Nephron progenitor cell (in vitro differentiated cells): ENCODE measurements at regions not wholly inside any gene's neighbourhood (a gene's known extent, or its start where the extent isn't known, plus 50 kb on each side); places are given as distances from the start of the nearest gene placed in this dataset.
"Not testable (repeated sequence)": the region's sequence is repeated elsewhere in the genome, so short reads cannot be mapped to it uniquely, and the experiment has no call there.

Source experiments
- DNase-seq: peaks from one replicate; pipeline ENCODE4 v3.0.0; 2021
- H3K27ac Mint-ChIP-seq: 2 replicates; pipeline ENCODE4 v1.8.0; 2021; ENCODE audit warnings: mild to moderate bottlenecking, moderate library complexity, mixed read lengths
- H3K27me3 Mint-ChIP-seq: 2 replicates; pipeline ENCODE4 v1.8.0; 2021; ENCODE audit warnings: mild to moderate bottlenecking, low read depth, mixed read lengths; ENCODE audit not compliant: poor library complexity
- H3K36me3 Mint-ChIP-seq: 2 replicates; pipeline ENCODE4 v1.8.0; 2021; ENCODE audit warnings: low read depth, mixed read lengths
- H3K4me1 Mint-ChIP-seq: 2 replicates; pipeline ENCODE4 v1.8.0; 2021; ENCODE audit warnings: mixed read lengths
- H3K4me3 Mint-ChIP-seq: 2 replicates; pipeline ENCODE4 v1.8.0; 2021; ENCODE audit warnings: mild to moderate bottlenecking, moderate library complexity, mixed read lengths
- H3K9me3 Mint-ChIP-seq: 2 replicates; pipeline ENCODE4 v1.8.0; 2021; ENCODE audit warnings: mild to moderate bottlenecking, moderate library complexity, mixed read lengths
- CTCF ChIP-seq: fragments of 200-600 bp; sonication (generic); IDR thresholded peaks from 2 replicates; pipeline ENCODE4 v1.5.0; 2021; ENCODE audit warnings: antibody characterized with exemption

GRCh38 chr4:134934036-134934808, 732.6 kb upstream of the PABPC4L start:
- Mint-ChIP-seq H3K4me1 (no peaks in the 10 kb centered on the region), H3K4me3 (no peak overlapping the region), H3K27me3 (peaks cover 2% of the 10 kb centered on the region), H3K9me3 (no peaks in the 10 kb centered on the region), H3K36me3 (no peaks in the 10 kb centered on the region), H3K27ac (no peak overlapping the region)
- DNase-seq: no peak
- TF ChIP-seq CTCF: no peak

- H3K4me3 Mint-ChIP-seq: no peak overlapping the region
- no peaks in the 10 kb centered on the region for H3K4me1 Mint-ChIP-seq
- H3K27me3 Mint-ChIP-seq: peaks cover 6% of the 10 kb centered on the region
- DNase-seq: no peak
- H3K27ac Mint-ChIP-seq: no peak overlapping the region
- no peaks in the 10 kb centered on the region for H3K36me3 Mint-ChIP-seq
- TF ChIP-seq CTCF: no peak
- H3K9me3 Mint-ChIP-seq: no peaks in the 10 kb centered on the region
Measured at GRCh38 chr4:134915355-134915754, 713.8 kb upstream of the PABPC4L start.

- not testable (repeated sequence) for H3K27ac Mint-ChIP-seq, H3K4me3 Mint-ChIP-seq, H3K27me3 Mint-ChIP-seq, H3K9me3 Mint-ChIP-seq, H3K36me3 Mint-ChIP-seq, H3K4me1 Mint-ChIP-seq, DNase-seq
Measured at GRCh38 chr4:134914250-134914649, 712.7 kb upstream of the PABPC4L start.

GRCh38 chr4:134911941-134912340, 710.4 kb upstream of the PABPC4L start:
- TF ChIP-seq CTCF: no peak
- Mint-ChIP-seq H3K9me3 (no peaks in the 10 kb centered on the region), H3K4me3 (no peak overlapping the region), H3K4me1 (no peaks in the 10 kb centered on the region), H3K36me3 (no peaks in the 10 kb centered on the region), H3K27me3 (peaks cover 5% of the 10 kb centered on the region), H3K27ac (no peak overlapping the region)
- DNase-seq: no peak

- no peaks in the 10 kb centered on the region for H3K27me3 Mint-ChIP-seq
- peak; percentile 15 for DNase-seq
- peak; percentile 46 for TF ChIP-seq CTCF
- H3K27ac Mint-ChIP-seq: no peak overlapping the region
- no peaks in the 10 kb centered on the region for H3K9me3 Mint-ChIP-seq
- no peak overlapping the region for H3K4me3 Mint-ChIP-seq
- H3K4me1 Mint-ChIP-seq: no peaks in the 10 kb centered on the region
- H3K36me3 Mint-ChIP-seq: no peaks in the 10 kb centered on the region
Measured at GRCh38 chr4:134906404-134907023, 704.9 kb upstream of the PABPC4L start.

- no peak overlapping the region for H3K4me3 Mint-ChIP-seq
- no peaks in the 10 kb centered on the region for H3K4me1 Mint-ChIP-seq
- no peaks in the 10 kb centered on the region for H3K9me3 Mint-ChIP-seq
- no peak for TF ChIP-seq CTCF
- H3K36me3 Mint-ChIP-seq: no peaks in the 10 kb centered on the region
- no peak overlapping the region for H3K27ac Mint-ChIP-seq
- no peak for DNase-seq
- H3K27me3 Mint-ChIP-seq: no peaks in the 10 kb centered on the region
Measured at GRCh38 chr4:134905061-134905460, 703.5 kb upstream of the PABPC4L start.
